NCI-H345 (cell line): ENCODE measurements at regions not wholly inside any gene's neighbourhood (a gene's known extent, or its start where the extent isn't known, plus 50 kb on each side); places are given as distances from the start of the nearest gene placed in this dataset.

ENCODE experiments used
- DNase-seq: peaks from one replicate; lab custom pipeline; 2025; lab: John Stamatoyannopoulos, UW

- DNase-seq = no peak
These were observed 223.0 kb downstream of the AJAP1 start for GRCh38 chr1:4877426-4877825.

GRCh38 chr1:4871373-4871772, 217.0 kb downstream of the AJAP1 start:
- DNase-seq = no peak

- no peak for DNase-seq
These were observed 214.1 kb downstream of the AJAP1 start for GRCh38 chr1:4868521-4868920.

GRCh38 chr1:4856396-4856795, 202.0 kb downstream of the AJAP1 start:
- no peak for DNase-seq

- no peak for DNase-seq
These were observed 200.0 kb downstream of the AJAP1 start for GRCh38 chr1:4854367-4854766.

- no peak for DNase-seq
These were observed 199.5 kb downstream of the AJAP1 start for GRCh38 chr1:4853904-4854303.

- DNase-seq = no peak
These were observed 197.1 kb downstream of the AJAP1 start for GRCh38 chr1:4851385-4852065.

GRCh38 chr1:4848431-4848830, 194.0 kb downstream of the AJAP1 start:
- no peak for DNase-seq

- DNase-seq = no peak
These were observed 193.3 kb downstream of the AJAP1 start for GRCh38 chr1:4847711-4848110.
